ENCODE measurements at regions not wholly inside any gene's neighbourhood (a gene's known extent, or its start where the extent isn't known, plus 50 kb on each side); places are given as distances from the start of the nearest gene placed in this dataset.

- TF ChIP-seq EP300 (IDR thresholded peaks at IDR 0.05) (no peak), POLR2A (IDR thresholded peaks at IDR 0.05; ENCODE audit: low read depth) (no peak), CTCF (IDR thresholded peaks at IDR 0.05) (no peak), POLR2AphosphoS5 (IDR thresholded peaks at IDR 0.05) (no peak)
- H3K27me3 ChIP-seq = peaks cover 0 to 16% (median 0%) of the 10 kb centered on the region in 4 donors
- intact Hi-C loops (cut with DNase I) = no loop called here
- no peaks in the 10 kb centered on the region for H3K9me3 ChIP-seq
- no peak overlapping the region for H3K27ac ChIP-seq (replicated peaks in 1 of 4)
- H3K4me3 ChIP-seq = no peak overlapping the region
- DNase-seq (ENCODE audit: extremely low spot score) = no peak
- no peaks in the 10 kb centered on the region for H3K4me1 ChIP-seq
- no peaks in the 10 kb centered on the region for H3K36me3 ChIP-seq
- WGBS = 83% methylated on average over 8 of the region's 9 CpGs
Measured at GRCh38 chr11:57092028-57092698, 89.6 kb upstream of the LRRC55 start.

DNA sequence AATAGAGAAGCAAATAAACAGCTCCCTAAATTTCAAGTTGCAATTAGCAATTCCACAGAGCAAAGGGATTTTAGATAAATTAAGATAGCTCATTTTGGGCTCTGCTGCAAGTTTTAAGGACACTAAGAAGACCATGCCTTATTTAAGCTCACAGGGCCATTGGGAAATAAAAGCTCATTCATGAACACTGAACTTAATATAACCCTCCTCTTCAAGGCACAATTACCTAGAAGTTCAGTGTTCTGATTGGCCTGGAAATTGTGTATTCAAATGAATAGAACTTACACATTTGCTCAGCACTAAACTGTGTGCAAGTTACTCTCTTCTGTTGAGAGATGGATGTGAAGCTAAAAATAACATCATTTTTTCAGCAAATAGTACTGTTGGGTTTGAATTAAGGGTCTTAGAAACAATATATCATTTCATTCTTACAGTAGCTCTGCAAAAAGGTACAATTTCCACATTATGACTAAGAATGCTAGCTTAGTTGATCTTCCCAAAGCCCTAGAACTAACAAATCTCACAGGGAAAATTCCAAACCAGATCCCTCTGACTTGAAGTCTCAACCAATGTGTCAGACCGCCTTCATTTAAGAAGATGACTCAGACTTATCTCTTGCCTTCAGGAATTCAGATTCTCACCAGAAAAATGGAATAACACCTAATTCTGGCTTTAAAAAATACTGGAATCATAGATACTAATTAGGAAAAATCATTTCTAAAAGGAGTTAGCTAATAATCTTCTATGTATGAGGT lies 87.4 kb upstream of the LRRC55 start:
- peaks cover 0 to 16% (median 0%) of the 10 kb centered on the region in 4 donors for H3K27me3 ChIP-seq
- TF ChIP-seq POLR2AphosphoS5 (IDR thresholded peaks at IDR 0.05) (no peak), EP300 (IDR thresholded peaks at IDR 0.05) (no peak), CTCF (IDR thresholded peaks at IDR 0.05) (no peak), POLR2A (IDR thresholded peaks at IDR 0.05; ENCODE audit: low read depth) (no peak)

DNA sequence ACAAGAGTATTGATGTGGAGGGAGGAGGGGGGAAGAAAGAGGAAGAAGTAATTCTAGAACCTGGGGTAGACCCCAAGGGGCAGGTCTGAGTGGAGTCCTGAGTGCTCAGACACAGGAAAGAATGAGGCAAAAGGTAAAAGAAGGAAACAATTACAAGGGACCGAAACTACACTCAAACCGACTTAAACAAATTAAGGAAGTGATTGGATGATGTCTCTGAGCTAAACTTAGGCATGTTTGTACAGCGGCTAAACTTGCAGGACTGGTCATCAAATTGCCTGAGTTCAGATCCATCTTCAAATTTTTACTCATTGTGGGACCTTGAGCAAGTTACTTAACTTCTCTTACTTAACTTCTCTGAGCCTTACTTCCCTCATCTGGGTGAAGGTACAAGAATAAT lies 86.3 kb upstream of the LRRC55 start:
- Histone ChIP-seq H3K4me1 (no peaks in the 10 kb centered on the region), H3K4me3 (no peak overlapping the region), H3K27me3 (peaks cover 0 to 16% (median 0%) of the 10 kb centered on the region in 4 donors), H3K36me3 (no peaks in the 10 kb centered on the region), H3K9me3 (no peaks in the 10 kb centered on the region), H3K27ac (replicated peaks in 1 of 4) (no peak overlapping the region)
- intact Hi-C loops (cut with DNase I) = no loop called here
- TF ChIP-seq CTCF (IDR thresholded peaks at IDR 0.05) (no peak), EP300 (IDR thresholded peaks at IDR 0.05) (no peak)
- 83% methylated on average over 3 of the region's 3 CpGs for WGBS
- no peak for DNase-seq (ENCODE audit: extremely low spot score)

More for the DNA sequence above, 87.4 kb upstream of the LRRC55 start:
- H3K4me1 ChIP-seq = no peaks in the 10 kb centered on the region
- DNase-seq (ENCODE audit: extremely low spot score) = no peak
- no peak overlapping the region for H3K4me3 ChIP-seq
- 90% methylated on average over 1 of the region's 1 CpG for WGBS
- intact Hi-C loops (cut with DNase I) = no loop called here
- no peaks in the 10 kb centered on the region for H3K36me3 ChIP-seq
- no peak overlapping the region for H3K27ac ChIP-seq (replicated peaks in 1 of 4)
- H3K9me3 ChIP-seq = no peaks in the 10 kb centered on the region

GRCh38 chr11:57095896-57096295 lies 85.9 kb upstream of the LRRC55 start:
- Histone ChIP-seq H3K9me3 (no peaks in the 10 kb centered on the region), H3K4me3 (no peak overlapping the region), H3K36me3 (no peaks in the 10 kb centered on the region), H3K27ac (replicated peaks in 1 of 4) (no peak overlapping the region), H3K4me1 (no peaks in the 10 kb centered on the region), H3K27me3 (peaks cover 0 to 16% (median 0%) of the 10 kb centered on the region in 4 donors)
- TF ChIP-seq EP300 (IDR thresholded peaks at IDR 0.05) (no peak), POLR2A (IDR thresholded peaks at IDR 0.05; ENCODE audit: low read depth) (no peak), CTCF (IDR thresholded peaks at IDR 0.05) (no peak), POLR2AphosphoS5 (IDR thresholded peaks at IDR 0.05) (no peak)
- intact Hi-C loops (cut with DNase I) = no loop called here
- no peak for DNase-seq (ENCODE audit: extremely low spot score)
- WGBS = 86% methylated on average over 3 of the region's 3 CpGs
